Upper lobe of left lung (tissue), 4 donors: ENCODE measurements at regions not wholly inside any gene's neighbourhood (a gene's known extent, or its start where the extent isn't known, plus 50 kb on each side); places are given as distances from the start of the nearest gene placed in this dataset.

Source experiments
- CTCF ChIP-seq, 6 experiments: fragments of 450-650 bp in 4 of 6; fragments of 200-600 bp in 2 of 6; sonication (generic) in 2 of 6; IDR thresholded peaks; one replicate each; pipeline ENCODE4 v1.5.1; 2016 to 2019; ENCODE audit warnings: antibody characterized with exemption in 6 of 6
- EP300 ChIP-seq, 4 donors: sonication (generic); formaldehyde crosslinking; IDR thresholded peaks; one replicate each; pipeline ENCODE4 v1.5.1; 2017; ENCODE audit warnings: antibody characterized with exemption in 4 of 4, control low read depth in 2 of 4
- POLR2A ChIP-seq, 4 donors: fragments of 450-650 bp; IDR thresholded peaks; one replicate each; pipeline ENCODE4 v1.5.1; 2016 to 2017; ENCODE audit warnings: antibody characterized with exemption in 4 of 4, mild to moderate bottlenecking in 2 of 4
- POLR2AphosphoS5 ChIP-seq, 2 donors: sonication (generic); formaldehyde crosslinking; IDR thresholded peaks; one replicate each; pipeline ENCODE4 v1.5.1; 2017; ENCODE audit warnings: antibody characterized with exemption in 2 of 2

GRCh38 chr6:30418448-30418847, 70.9 kb upstream of the HLA-E start:
- TF ChIP-seq CTCF (IDR thresholded peaks at IDR 0.05) (no peak), POLR2A (IDR thresholded peaks at IDR 0.05) (no peak), EP300 (IDR thresholded peaks at IDR 0.05) (no peak), POLR2AphosphoS5 (IDR thresholded peaks at IDR 0.05) (no peak)
